Spleen (tissue), 11 donors: ENCODE measurements at regions not wholly inside any gene's neighbourhood (a gene's known extent, or its start where the extent isn't known, plus 50 kb on each side); places are given as distances from the start of the nearest gene placed in this dataset.

ENCODE experiments used
- DNase-seq: peaks from one replicate; pipeline ENCODE4 v3.0.0-alpha.2; 2020
- H3K27ac ChIP-seq, 8 donors: fragments of 200-600 bp; sonication (generic) in 7 of 8; 1 replicate in 4 of 8; 2 replicates in 4 of 8; pipeline versions ENCODE4 v1.5.0 to v1.8.0; 2016 to 2021; ENCODE audit warnings: inconsistent platforms in 4 of 8, mild to moderate bottlenecking in 4 of 8, moderate library complexity in 1 of 8
- H3K27me3 ChIP-seq, 7 donors: fragments of 200-600 bp; sonication (generic) in 6 of 7; replicated peaks in 1 of 7; 1 replicate in 4 of 7; 2 replicates in 3 of 7; pipeline versions ENCODE4 v1.5.0 to v1.8.0; 2016 to 2021; ENCODE audit warnings: inconsistent platforms in 3 of 7, mild to moderate bottlenecking in 1 of 7
- H3K36me3 ChIP-seq, 6 donors: fragments of 200-600 bp; sonication (generic) in 5 of 6; 1 replicate in 4 of 6; 2 replicates in 2 of 6; pipeline versions ENCODE4 v1.5.0 to v1.8.0; 2016 to 2021; ENCODE audit warnings: inconsistent platforms in 2 of 6
- H3K4me1 ChIP-seq, 6 donors: fragments of 200-600 bp; sonication (generic) in 5 of 6; 1 replicate in 3 of 6; 2 replicates in 3 of 6; pipeline versions ENCODE4 v1.5.0 to v1.8.0; 2016 to 2021; ENCODE audit warnings: inconsistent platforms in 3 of 6
- H3K4me3 ChIP-seq, 8 donors: fragments of 200-600 bp; sonication (generic) in 7 of 8; 1 replicate in 4 of 8; 2 replicates in 4 of 8; pipeline versions ENCODE4 v1.5.0 to v1.8.0; 2016 to 2021; ENCODE audit warnings: inconsistent platforms in 4 of 8, mild to moderate bottlenecking in 4 of 8, moderate library complexity in 2 of 8
- H3K9me3 ChIP-seq, 8 donors: fragments of 200-600 bp; sonication (generic) in 7 of 8; 1 replicate in 4 of 8; 2 replicates in 4 of 8; pipeline versions ENCODE4 v1.5.0 to v1.8.0; 2016 to 2021; ENCODE audit warnings: inconsistent platforms in 4 of 8
- POLR2A ChIP-seq, 3 donors: fragments of 450-650 bp; IDR thresholded peaks; one replicate each; pipeline ENCODE4 v1.5.1; 2017; ENCODE audit warnings: antibody characterized with exemption in 3 of 3, mild to moderate bottlenecking in 1 of 3
- POLR2AphosphoS5 ChIP-seq, 3 donors: sonication (generic); formaldehyde crosslinking; IDR thresholded peaks; one replicate each; pipeline ENCODE4 v1.5.1; 2017; ENCODE audit warnings: antibody characterized with exemption in 3 of 3
- WGBS, 5 donors: extraction: QIAGEN DNeasy Blood & Tissue Kit in 3 of 5; methylation state at CpG; one replicate each; pipeline versions ENCODE4 v1.1.5 to v1.1.7; 2013 to 2018; 5-methylcytosine and 5-hydroxymethylcytosine counted together
- intact Hi-C: fragments of 100-400 bp; cut with DNase I; formaldehyde crosslinking; loops from one replicate; pipeline ENCODE4 v1.15.0; 2023; ENCODE audit warnings: low total_unique reads
- TF ChIP-seq, protein P1 (sequence below), 11 experiments: fragments of 200-600 bp in 7 of 11; fragments of 450-650 bp in 4 of 11; sonication (generic) in 4 of 11; IDR thresholded peaks in 8 of 11; conservative IDR thresholded peaks in 3 of 11; 1 replicate in 7 of 11; 2 replicates in 4 of 11; pipeline versions ENCODE4 v1.4.0 to v1.8.0; 2016 to 2021; ENCODE audit warnings: antibody characterized with exemption in 11 of 11, inconsistent platforms in 4 of 11, mild to moderate bottlenecking in 1 of 11
- donor health status: healthy with polysubstance abuse.
- donor health status: DM: no; HTN: no; CAD: no; lungs with moderate emphysema.
- donor health status: DM: no; HTN: no; CAD: no.
- donor health status: Bipolar disorder and iron deficiency.
- donor health status: healthy.
- donor health status: DM: no; HTN: no; CAD: no.
- donor health status: DM: yes; HTN: yes; CAD: no.

DNA sequence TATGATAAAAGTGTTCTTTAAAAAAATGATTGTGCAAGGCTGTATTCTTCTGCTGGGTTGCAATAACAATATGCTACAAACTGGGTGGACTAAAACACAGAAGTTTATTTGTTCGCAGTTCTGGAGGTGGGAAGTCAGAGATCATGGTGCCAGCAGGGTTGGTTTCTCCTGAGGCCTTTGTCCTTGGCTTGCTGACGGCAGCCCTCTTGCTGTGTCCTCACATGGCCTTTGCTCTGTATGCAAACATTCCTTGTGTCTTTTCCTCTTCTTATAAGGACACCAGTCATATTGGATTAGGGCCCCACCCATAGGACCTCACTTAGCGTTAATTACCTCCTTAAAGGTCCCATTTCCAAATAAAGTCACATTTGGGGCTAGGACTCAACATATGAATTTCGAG lies 220.4 kb downstream of the SAMD5 start:
- H3K27ac ChIP-seq, result no peak overlapping the region
- intact Hi-C loops, result no loop called here
- TF ChIP-seq POLR2AphosphoS5 (IDR thresholded peaks at IDR 0.05) (no peak), POLR2A (IDR thresholded peaks at IDR 0.05) (no peak)
- TF ChIP-seq, protein P1, sequence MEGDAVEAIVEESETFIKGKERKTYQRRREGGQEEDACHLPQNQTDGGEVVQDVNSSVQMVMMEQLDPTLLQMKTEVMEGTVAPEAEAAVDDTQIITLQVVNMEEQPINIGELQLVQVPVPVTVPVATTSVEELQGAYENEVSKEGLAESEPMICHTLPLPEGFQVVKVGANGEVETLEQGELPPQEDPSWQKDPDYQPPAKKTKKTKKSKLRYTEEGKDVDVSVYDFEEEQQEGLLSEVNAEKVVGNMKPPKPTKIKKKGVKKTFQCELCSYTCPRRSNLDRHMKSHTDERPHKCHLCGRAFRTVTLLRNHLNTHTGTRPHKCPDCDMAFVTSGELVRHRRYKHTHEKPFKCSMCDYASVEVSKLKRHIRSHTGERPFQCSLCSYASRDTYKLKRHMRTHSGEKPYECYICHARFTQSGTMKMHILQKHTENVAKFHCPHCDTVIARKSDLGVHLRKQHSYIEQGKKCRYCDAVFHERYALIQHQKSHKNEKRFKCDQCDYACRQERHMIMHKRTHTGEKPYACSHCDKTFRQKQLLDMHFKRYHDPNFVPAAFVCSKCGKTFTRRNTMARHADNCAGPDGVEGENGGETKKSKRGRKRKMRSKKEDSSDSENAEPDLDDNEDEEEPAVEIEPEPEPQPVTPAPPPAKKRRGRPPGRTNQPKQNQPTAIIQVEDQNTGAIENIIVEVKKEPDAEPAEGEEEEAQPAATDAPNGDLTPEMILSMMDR (IDR thresholded peaks at IDR 0.05 in 8 of 11, conservative IDR thresholded peaks at IDR 0.05 in 3 of 11), result no peak
- no peak for DNase-seq
- H3K4me1 ChIP-seq, result no peaks in the 10 kb centered on the region
- H3K4me3 ChIP-seq, result no peak overlapping the region
- H3K36me3 ChIP-seq, result no peaks in the 10 kb centered on the region
- H3K9me3 ChIP-seq, result no peaks in the 10 kb centered on the region
- H3K27me3 ChIP-seq, result no peaks in the 10 kb centered on the region
- 61 to 79% (median 71%) methylated on average over 4 of the region's 4 CpGs for WGBS, 5 donors

DNA sequence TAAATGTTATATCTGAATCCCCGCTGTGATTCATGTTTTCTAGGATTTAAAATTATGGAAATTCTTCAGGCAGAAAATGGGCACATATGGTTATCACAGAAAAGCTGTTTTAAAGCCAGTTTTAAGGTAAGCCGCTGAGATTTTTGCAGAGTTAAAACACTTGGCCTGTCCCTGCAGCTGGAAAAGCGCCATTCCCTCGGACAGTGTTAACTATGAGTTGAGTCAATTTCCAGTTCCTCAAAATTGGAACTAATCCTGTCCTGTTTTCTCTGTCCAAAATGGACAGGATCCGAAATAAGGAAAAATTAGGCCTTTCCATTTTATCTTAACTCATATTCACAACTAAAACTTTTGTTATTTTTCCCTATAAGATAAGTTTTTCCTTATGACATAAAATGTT lies 225.2 kb downstream of the SAMD5 start:
- DNase-seq, result no peak
- Histone ChIP-seq H3K9me3 (no peaks in the 10 kb centered on the region), H3K4me3 (no peak overlapping the region), H3K36me3 (no peaks in the 10 kb centered on the region), H3K27me3 (no peaks in the 10 kb centered on the region), H3K27ac (no peak overlapping the region), H3K4me1 (no peaks in the 10 kb centered on the region)
- intact Hi-C loops, result no loop called here
- TF ChIP-seq POLR2A (IDR thresholded peaks at IDR 0.05) (no peak), POLR2AphosphoS5 (IDR thresholded peaks at IDR 0.05) (no peak)
- TF ChIP-seq, protein P1 (IDR thresholded peaks at IDR 0.05 in 8 of 11, conservative IDR thresholded peaks at IDR 0.05 in 3 of 11), result no peak
- 81 to 93% (median 90%) methylated on average over 5 of the region's 5 CpGs for WGBS, 5 donors

- intact Hi-C loops, result no loop called here
- H3K4me3 ChIP-seq, result no peak overlapping the region
- H3K4me1 ChIP-seq, result no peaks in the 10 kb centered on the region
- H3K27ac ChIP-seq, result no peak overlapping the region
- no peaks in the 10 kb centered on the region for H3K9me3 ChIP-seq
- DNase-seq, result no peak
- WGBS, 5 donors, result 95 to 98% (median 96%) methylated on average over 8 of the region's 8 CpGs
- no peaks in the 10 kb centered on the region for H3K36me3 ChIP-seq
- TF ChIP-seq POLR2AphosphoS5 (IDR thresholded peaks at IDR 0.05) (no peak), POLR2A (IDR thresholded peaks at IDR 0.05) (no peak)
- TF ChIP-seq, protein P1 (IDR thresholded peaks at IDR 0.05 in 8 of 11, conservative IDR thresholded peaks at IDR 0.05 in 3 of 11), result no peak
- H3K27me3 ChIP-seq, result no peaks in the 10 kb centered on the region
These were observed 225.7 kb downstream of the SAMD5 start for GRCh38 chr6:147734151-147734550.

GRCh38 chr6:147735924-147736323 lies 227.4 kb downstream of the SAMD5 start:
- intact Hi-C loops, result no loop called here
- Histone ChIP-seq H3K27ac (no peak overlapping the region), H3K27me3 (no peaks in the 10 kb centered on the region), H3K9me3 (no peaks in the 10 kb centered on the region), H3K4me3 (no peak overlapping the region), H3K36me3 (no peaks in the 10 kb centered on the region), H3K4me1 (no peaks in the 10 kb centered on the region)
- no peak for DNase-seq
- WGBS, 5 donors, result 72 to 87% (median 81%) methylated on average over 3 of the region's 3 CpGs
- TF ChIP-seq, protein P1 (IDR thresholded peaks at IDR 0.05 in 8 of 11, conservative IDR thresholded peaks at IDR 0.05 in 3 of 11), result no peak
- TF ChIP-seq POLR2A (IDR thresholded peaks at IDR 0.05) (no peak), POLR2AphosphoS5 (IDR thresholded peaks at IDR 0.05) (no peak)
